Activated CD4-positive, alpha-beta memory T cell treated with anti-CD3 and anti-CD28 coated beads, Interleukin-2, amount 10 ng/mL, durations not matched to agents 7 days and 5 days (primary cell): ENCODE measurements at regions not wholly inside any gene's neighbourhood (a gene's known extent, or its start where the extent isn't known, plus 50 kb on each side); places are given as distances from the start of the nearest gene placed in this dataset.

Source experiments
- CTCF ChIA-PET: fragments of 350-600 bp; sonication (Branson Sonifier 250); formaldehyde crosslinking; loops from one replicate; lab custom pipeline; 2021; ENCODE audit warnings: antibody characterized with exemption, inconsistent platforms; lab: Charles Lee
- POLR2A ChIA-PET: fragments of 350-600 bp; sonication (Branson Sonifier 250); formaldehyde crosslinking; loops from one replicate; lab custom pipeline; 2021; ENCODE audit warnings: antibody characterized with exemption; lab: Charles Lee
- DNase-seq: peaks from one replicate; pipeline ENCODE4 v3.0.0-alpha.2; 2020
- H3K27ac Mint-ChIP-seq: one replicate; pipeline ENCODE4 v1.8.0; 2021; ENCODE audit warnings: mild to moderate bottlenecking, mixed read lengths
- H3K27me3 Mint-ChIP-seq: one replicate; pipeline ENCODE4 v1.8.0; 2021; ENCODE audit warnings: mixed read lengths
- H3K36me3 Mint-ChIP-seq: one replicate; pipeline ENCODE4 v1.8.0; 2021; ENCODE audit warnings: low read depth, mixed read lengths
- H3K4me1 Mint-ChIP-seq: one replicate; pipeline ENCODE4 v1.8.0; 2021; ENCODE audit warnings: mixed read lengths
- H3K4me3 Mint-ChIP-seq: one replicate; pipeline ENCODE4 v1.8.0; 2021; ENCODE audit warnings: mild to moderate bottlenecking, mixed read lengths
- H3K9me3 Mint-ChIP-seq: one replicate; pipeline ENCODE4 v1.8.0; 2021; ENCODE audit warnings: mixed read lengths

DNA sequence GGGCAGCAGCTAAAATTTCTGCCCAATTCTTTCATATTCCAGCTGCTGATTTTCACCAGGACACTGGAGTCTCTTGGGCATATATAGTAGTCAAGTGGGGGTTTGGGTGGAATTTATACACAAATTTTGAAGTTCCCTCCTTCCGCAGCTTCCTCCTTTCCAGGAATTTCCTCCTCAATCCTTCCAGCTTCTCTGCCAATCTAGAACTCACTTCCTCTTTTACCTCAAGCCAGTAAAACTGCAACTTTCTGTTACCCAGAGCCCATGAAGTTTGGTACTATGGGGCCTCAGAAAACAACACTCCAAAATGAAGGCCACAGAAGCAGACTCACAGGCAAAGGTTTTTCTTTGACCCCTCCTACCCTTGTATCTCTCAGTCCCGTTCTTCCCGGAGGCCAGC lies 51.7 kb upstream of the G2E3 start:
- Mint-ChIP-seq H3K4me1 (no peaks in the 10 kb centered on the region), H3K36me3 (no peaks in the 10 kb centered on the region), H3K4me3 (no peak overlapping the region), H3K27ac (no peak overlapping the region), H3K9me3 (no peaks in the 10 kb centered on the region), H3K27me3 (peaks cover 17% of the 10 kb centered on the region)
- no peak for DNase-seq
- ChIA-PET CTCF (interaction anchor here (0.9 kb wide), 1 partner anchor 15 kb away, joined by 3 read pairs; no protein-coding TSS in a partner anchor), POLR2A (no interaction called here)
